Stromal cell of bone marrow (primary cell): ENCODE measurements at regions not wholly inside any gene's neighbourhood (a gene's known extent, or its start where the extent isn't known, plus 50 kb on each side); places are given as distances from the start of the nearest gene placed in this dataset.

Experiments
- DNase-seq: peaks from one replicate; pipeline ENCODE4 v3.0.0-alpha.2; 2012; ENCODE audit warnings: low read depth

DNA sequence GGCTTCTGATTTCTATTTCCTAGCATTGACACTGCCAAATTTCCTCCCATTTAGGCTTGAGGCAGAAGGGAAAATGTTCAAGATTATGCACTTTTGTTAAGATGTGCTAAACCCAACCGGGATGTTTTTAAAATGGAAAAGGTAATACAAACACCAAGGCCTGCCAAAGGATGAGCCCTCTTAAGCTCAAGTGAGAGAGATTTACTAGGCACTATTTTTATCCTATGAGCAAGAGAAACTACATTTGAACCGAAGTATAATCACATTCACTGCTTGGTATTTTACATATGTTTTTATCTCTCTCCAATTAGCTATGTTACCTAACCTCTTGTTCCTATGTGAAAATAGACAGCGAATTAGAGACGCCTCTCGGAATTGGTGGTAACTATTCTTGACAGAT is 295.8 kb downstream of the GABRB3 start:
- no peak for DNase-seq

- DNase-seq: no peak
Measured at GRCh38 chr15:26475554-26475953, 297.3 kb downstream of the GABRB3 start.

- DNase-seq: no peak
Measured at GRCh38 chr15:26472661-26473060, 300.2 kb downstream of the GABRB3 start.

GRCh38 chr15:26461847-26462608 is 310.8 kb downstream of the GABRB3 start:
- no peak for DNase-seq

- no peak for DNase-seq
Measured at GRCh38 chr15:26460165-26460564, 312.7 kb downstream of the GABRB3 start.

- DNase-seq: no peak
Measured at GRCh38 chr15:26455828-26456227, 317.0 kb downstream of the GABRB3 start.

DNA sequence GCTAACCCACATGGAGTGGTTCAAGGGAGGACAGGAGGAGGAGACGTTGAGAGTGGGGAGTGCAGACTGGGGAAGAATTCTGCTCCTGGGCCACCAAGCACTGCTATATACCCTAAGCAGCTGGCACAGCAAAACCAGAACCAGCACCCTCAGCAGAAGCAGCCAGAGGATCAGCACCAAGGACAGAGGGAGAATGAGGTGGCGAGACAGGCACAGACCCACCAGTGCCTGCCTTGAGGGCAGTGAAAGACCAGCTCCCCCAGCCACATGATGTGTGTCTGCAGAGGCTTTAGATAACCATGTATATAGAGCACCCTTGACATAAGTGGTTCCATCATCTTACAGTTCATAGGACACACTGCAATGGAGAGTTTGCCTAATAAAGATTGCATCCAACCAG is 319.0 kb downstream of the GABRB3 start:
- DNase-seq: no peak

DNA sequence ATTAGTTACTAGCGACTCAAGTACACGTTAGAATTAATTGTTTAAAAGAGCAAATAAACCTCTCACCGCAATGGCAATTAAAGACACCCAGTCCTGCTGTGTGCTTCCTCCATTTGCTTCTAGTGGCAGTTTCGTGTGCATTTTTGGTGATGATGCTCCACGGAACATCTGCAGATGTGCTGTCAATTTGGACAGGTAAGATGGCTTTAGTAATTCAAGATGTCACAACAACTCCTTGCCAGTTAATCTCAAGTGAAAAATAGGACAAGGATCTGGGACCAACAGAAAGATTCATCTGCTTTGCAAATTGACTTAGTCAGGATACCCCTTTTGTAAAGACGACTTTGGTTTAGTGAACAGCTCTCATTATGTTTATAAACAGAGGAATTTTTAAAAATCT is 320.9 kb downstream of the GABRB3 start:
- DNase-seq: no peak

- DNase-seq: no peak
Measured at GRCh38 chr15:26449291-26449690, 323.6 kb downstream of the GABRB3 start.

- no peak for DNase-seq
Measured at GRCh38 chr15:26443321-26443720, 329.5 kb downstream of the GABRB3 start.

DNA sequence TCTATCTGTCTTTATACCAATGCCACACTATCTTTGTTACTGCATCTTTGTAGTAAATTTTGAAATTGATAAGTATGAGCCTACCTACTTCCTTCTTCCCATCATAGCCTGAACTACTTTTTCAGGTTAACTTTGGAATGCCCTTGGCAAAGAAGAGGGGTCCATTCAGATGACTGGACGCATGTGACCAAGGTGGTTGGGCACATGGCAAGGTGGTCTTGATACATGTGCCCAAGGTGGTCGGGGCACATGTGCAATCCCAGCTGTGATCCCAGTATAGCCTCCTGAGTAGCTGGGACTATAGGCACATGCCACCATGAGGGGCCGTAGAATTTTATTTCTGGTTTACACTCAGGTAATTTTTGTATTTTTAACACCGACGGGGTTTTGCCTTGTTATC is 330.2 kb downstream of the GABRB3 start:
- no peak for DNase-seq

GRCh38 chr15:26439681-26440080 is 333.2 kb downstream of the GABRB3 start:
- no peak for DNase-seq

DNA sequence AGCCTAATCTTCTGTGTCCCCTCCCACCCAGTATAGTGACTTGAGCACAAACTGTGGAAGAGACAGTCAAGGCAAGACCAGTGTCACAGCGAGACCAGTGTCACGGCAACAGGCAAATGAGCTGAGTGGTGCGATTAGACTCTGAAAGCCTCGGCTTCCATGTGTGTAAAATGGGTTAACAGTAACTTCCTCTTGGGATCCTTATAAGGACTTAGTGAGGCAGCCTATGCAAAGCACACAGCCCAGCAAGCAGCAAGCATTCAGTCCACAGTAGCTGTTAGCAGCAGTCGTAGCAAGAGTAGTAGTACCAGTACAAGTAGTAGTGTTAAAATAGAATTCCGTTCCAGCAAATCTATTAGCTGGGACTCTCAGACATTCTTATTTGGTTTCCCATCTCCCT is 334.1 kb downstream of the GABRB3 start:
- no peak for DNase-seq

- DNase-seq: no peak
Measured at GRCh38 chr15:26438316-26438715, 334.6 kb downstream of the GABRB3 start.

DNA sequence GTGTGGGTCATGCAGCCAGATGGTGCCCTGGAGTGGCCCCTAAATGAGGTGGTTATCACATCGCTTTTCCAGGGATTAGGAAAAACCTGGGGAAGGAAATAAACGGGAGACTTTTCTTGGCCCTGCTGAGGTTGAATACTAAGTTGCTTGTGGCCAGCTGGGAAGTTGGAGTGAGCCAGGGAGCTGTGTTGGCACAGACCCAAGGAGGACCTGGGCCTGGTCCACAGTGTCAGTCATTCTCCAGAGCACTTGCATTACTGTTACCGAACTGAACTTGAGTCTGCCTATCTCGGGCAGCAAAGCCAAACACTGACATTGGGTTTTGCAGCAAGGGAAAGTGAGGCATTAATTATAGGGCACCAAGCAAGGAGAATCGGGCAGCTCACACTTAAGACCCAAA is 339.0 kb downstream of the GABRB3 start:
- no peak for DNase-seq

GRCh38 chr15:26433060-26433459 is 339.8 kb downstream of the GABRB3 start:
- DNase-seq: no peak

- DNase-seq: no peak
Measured at GRCh38 chr15:26421065-26421464, 351.8 kb downstream of the GABRB3 start.

- no peak for DNase-seq
Measured at GRCh38 chr15:26395624-26396023, 377.2 kb downstream of the GABRB3 start.

DNA sequence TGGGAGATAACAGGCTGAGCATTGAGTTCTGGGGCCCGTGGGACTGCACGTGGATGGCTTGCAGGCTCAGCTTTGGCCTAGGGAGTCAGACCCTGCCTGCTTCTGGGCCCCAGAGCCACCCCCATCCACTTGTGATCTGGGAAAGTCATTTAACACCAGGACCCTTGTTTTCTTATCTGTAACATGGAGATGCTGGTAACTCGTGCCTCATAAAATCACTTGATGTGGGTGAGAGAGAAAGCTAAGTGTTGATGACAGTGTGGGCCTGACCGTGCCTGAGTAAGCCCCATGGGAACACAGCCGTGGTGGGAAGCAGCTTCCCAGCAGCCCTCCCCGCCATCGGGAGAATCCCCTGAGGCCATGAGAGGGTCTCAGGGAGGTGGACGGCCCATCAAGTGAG is 378.1 kb downstream of the GABRB3 start:
- no peak for DNase-seq

DNA sequence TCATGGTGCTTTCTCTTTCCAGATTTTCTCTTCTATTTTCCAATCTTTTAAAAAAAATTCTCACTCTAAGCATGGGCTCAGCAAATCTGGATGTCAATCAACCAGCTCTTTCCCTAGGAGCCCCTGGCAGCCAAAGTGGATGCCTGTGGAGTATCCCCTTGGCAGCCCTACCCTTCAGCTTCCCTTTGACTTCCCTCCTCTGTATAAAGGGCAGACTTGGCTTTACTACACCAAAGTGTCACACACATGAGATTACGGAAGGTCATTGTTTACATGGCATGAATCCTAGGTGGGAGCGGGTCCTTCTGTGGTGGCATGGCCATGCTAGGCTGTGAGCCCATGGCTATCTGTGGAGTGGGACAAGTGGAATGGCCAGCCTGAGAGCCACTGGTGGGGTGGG is 379.9 kb downstream of the GABRB3 start:
- no peak for DNase-seq

DNA sequence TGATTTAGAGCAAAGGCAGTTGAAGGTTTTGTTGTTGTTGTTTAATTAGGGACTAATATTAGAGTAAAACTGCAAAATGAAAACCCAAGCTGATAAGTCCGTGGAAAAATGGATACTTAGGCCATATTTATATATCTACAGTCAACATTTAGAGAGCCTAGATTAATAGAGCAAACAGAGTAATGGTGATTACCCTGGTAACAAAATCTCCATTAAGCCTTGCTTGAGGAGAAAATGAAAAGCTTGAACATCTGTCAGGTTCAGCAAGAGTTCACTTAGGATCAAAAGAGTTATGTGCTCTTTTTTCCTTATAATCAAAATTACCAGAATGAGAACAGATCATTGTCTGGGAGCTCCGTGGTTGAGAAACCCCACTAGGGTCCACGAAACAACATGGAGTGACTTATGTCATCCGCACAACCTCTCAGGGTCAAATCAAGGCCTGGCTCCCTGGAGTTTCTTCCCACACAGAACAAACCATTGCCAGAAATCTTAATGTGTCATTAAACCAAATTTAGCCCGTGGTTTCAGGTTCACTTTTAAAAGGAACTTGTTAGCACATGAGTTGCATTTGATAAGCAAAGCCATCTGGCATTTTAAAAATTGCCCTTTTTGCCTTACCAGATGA is 381.2 kb downstream of the GABRB3 start:
- DNase-seq: no peak

DNA sequence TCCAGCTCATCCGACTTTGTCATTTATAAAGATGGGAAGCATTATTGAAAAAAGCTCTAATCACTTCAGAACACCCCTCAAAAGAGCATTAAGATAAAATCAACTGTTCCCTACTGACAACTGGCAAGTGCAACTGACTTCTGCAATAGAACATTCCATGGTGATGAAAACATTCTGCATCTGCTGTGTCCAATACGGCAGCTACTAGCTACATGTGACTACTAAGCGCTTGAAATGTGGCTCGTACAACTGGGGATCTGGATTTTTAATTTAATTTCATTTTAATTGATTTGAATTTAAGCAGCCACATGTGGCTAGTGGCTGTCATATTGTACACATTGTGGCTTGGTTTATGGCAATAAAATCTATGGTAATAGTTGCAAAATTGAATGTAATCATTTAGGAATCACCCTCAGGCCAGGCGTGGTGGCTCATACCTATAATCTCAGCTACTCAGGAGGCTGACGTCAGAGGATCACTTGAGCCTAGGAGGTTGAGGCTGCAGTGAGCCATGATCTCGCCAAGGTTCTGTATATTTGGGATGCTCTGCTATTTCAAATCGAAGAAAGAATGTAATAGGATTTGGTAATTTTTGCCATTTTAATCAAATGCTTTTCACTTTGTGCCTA is 390.3 kb downstream of the GABRB3 start:
- no peak for DNase-seq

DNA sequence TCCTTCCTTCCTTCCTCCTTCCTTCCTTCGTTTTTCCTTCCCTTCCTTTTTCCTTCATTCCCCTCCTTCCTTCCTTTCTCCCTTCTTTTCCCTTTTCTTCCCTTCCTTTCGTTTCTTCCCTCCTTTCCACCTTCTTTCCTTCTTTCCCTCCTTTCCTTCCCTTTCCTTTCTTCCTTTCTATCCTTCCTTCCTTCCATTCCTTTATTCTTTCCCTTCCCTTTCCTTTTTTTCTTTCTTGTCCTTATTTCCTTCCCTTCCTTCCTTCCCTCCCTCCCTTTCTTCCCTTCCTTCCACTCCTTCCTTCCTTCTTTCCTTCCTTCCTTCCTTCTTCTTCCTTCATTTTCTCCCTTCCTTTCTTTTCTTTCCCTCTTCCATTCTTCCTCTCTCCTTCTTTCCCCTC is 394.6 kb downstream of the GABRB3 start:
- no peak for DNase-seq

GRCh38 chr15:26376243-26376642 is 396.6 kb downstream of the GABRB3 start:
- no peak for DNase-seq
